ENCODE measurements at regions not wholly inside any gene's neighbourhood (a gene's known extent, or its start where the extent isn't known, plus 50 kb on each side); places are given as distances from the start of the nearest gene placed in this dataset.

DNA sequence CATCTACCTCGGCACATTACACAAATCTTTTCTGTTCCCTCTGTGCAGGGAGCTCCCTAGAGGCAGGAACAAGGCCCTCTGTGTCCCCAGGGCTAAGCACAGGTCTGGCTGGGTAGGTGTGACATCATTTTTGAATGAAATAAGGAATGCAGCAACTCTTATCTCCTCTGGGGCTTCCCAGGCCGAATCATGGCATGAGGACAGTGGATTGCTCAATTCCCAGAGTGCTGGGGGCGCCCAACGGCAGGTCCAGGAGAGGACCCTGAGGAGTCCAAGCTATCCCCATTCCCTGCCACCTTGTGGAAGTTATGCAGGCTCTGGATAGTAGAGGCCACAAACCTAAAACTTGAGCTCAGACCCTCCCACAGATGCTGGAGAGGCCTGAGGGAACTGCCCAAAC lies 158.0 kb upstream of the RAB6C start:
- Histone ChIP-seq H3K27me3 (ENCODE audit: control insufficient read depth, extremely low read depth, insufficient read depth, low read length) (no peaks in the 10 kb centered on the region), H3K9me3 (ENCODE audit: control insufficient read depth, low read depth, low read length) (no peaks in the 10 kb centered on the region), H3K27ac (ENCODE audit: control insufficient read depth, insufficient read depth, low read length) (no peak overlapping the region), H4K20me1 (ENCODE audit: control insufficient read depth, extremely low read depth, insufficient read depth, low read length) (no peaks in the 10 kb centered on the region), H3K9ac (ENCODE audit: control insufficient read depth, extremely low read depth, insufficient read depth, low read length) (no peak overlapping the region), H3K4me1 (ENCODE audit: control insufficient read depth, extremely low read depth, insufficient read depth, low read length) (no peaks in the 10 kb centered on the region), H3K79me2 (ENCODE audit: control insufficient read depth, insufficient read depth, low read length) (no peaks in the 10 kb centered on the region), H3K4me2 (ENCODE audit: control insufficient read depth, extremely low read depth, insufficient read depth, low read depth, low read length) (no peak overlapping the region), H3K4me3 (ENCODE audit: control insufficient read depth in 2 of 3, extremely low read depth in 1 of 3, insufficient read depth in 2 of 3, low read depth in 1 of 3, low read length in 3 of 3) (no peak overlapping the region), H3K36me3 (ENCODE audit: control insufficient read depth in 2 of 2, extremely low read depth in 1 of 2, insufficient read depth in 2 of 2, low read length in 2 of 2) (no peaks in the 10 kb centered on the region), H2AFZ (ENCODE audit: control insufficient read depth, low read length) (no peak overlapping the region), H3K9me1 (ENCODE audit: control insufficient read depth, extremely low read depth, insufficient read depth, low read length) (no peaks in the 10 kb centered on the region)
- dilution Hi-C loops (cut with MboI; ENCODE audit: extremely low pct_ligation_motif_present, low sequenced_read_pairs): no loop called here
- no peak for FAIRE-seq
- DNase-seq (ENCODE audit: low read depth, low spot score): no peak
- TF ChIP-seq, protein P1, sequence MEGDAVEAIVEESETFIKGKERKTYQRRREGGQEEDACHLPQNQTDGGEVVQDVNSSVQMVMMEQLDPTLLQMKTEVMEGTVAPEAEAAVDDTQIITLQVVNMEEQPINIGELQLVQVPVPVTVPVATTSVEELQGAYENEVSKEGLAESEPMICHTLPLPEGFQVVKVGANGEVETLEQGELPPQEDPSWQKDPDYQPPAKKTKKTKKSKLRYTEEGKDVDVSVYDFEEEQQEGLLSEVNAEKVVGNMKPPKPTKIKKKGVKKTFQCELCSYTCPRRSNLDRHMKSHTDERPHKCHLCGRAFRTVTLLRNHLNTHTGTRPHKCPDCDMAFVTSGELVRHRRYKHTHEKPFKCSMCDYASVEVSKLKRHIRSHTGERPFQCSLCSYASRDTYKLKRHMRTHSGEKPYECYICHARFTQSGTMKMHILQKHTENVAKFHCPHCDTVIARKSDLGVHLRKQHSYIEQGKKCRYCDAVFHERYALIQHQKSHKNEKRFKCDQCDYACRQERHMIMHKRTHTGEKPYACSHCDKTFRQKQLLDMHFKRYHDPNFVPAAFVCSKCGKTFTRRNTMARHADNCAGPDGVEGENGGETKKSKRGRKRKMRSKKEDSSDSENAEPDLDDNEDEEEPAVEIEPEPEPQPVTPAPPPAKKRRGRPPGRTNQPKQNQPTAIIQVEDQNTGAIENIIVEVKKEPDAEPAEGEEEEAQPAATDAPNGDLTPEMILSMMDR (optimal IDR thresholded peaks at IDR 0.05 in 1 of 3, IDR thresholded peaks at IDR 0.05 in 1 of 3, conservative IDR thresholded peaks at IDR 0.05 in 1 of 3; ENCODE audit: extremely low read depth in 1 of 3, insufficient read depth in 2 of 3, low read length in 3 of 3): no peak
- TF ChIP-seq EZH2 (IDR thresholded peaks at IDR 0.05; ENCODE audit: low read length): no peak

DNA sequence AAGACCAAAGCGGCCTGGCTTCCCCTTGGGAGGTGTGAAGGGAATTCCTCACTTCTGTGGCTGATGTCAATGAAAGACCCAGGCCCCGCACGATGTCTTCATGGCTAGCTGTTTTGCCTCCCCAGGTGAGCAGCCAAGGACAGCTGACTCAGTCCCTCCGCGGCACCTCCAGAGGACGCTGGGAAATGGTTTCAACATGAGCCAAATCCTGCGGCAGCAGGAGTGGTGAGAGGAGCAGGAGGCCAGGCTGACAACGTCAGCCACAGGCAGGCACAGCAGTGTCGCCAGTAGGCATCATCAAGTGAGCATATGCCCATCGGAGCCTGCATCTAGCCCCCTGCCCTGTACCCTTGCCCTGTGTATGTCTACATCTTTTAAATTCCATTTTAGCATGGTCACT lies 156.4 kb upstream of the RAB6C start:
- no peak for DNase-seq (ENCODE audit: low read depth, low spot score)
- Histone ChIP-seq H2AFZ (ENCODE audit: control insufficient read depth, low read length) (no peak overlapping the region), H3K4me3 (ENCODE audit: control insufficient read depth in 2 of 3, extremely low read depth in 1 of 3, insufficient read depth in 2 of 3, low read depth in 1 of 3, low read length in 3 of 3) (no peak overlapping the region), H3K27me3 (ENCODE audit: control insufficient read depth, extremely low read depth, insufficient read depth, low read length) (no peaks in the 10 kb centered on the region), H3K36me3 (ENCODE audit: control insufficient read depth in 2 of 2, extremely low read depth in 1 of 2, insufficient read depth in 2 of 2, low read length in 2 of 2) (no peaks in the 10 kb centered on the region), H3K9me1 (ENCODE audit: control insufficient read depth, extremely low read depth, insufficient read depth, low read length) (no peaks in the 10 kb centered on the region), H4K20me1 (ENCODE audit: control insufficient read depth, extremely low read depth, insufficient read depth, low read length) (no peaks in the 10 kb centered on the region), H3K27ac (ENCODE audit: control insufficient read depth, insufficient read depth, low read length) (no peak overlapping the region), H3K79me2 (ENCODE audit: control insufficient read depth, insufficient read depth, low read length) (no peaks in the 10 kb centered on the region), H3K9me3 (ENCODE audit: control insufficient read depth, low read depth, low read length) (no peaks in the 10 kb centered on the region), H3K4me1 (ENCODE audit: control insufficient read depth, extremely low read depth, insufficient read depth, low read length) (no peaks in the 10 kb centered on the region), H3K4me2 (ENCODE audit: control insufficient read depth, extremely low read depth, insufficient read depth, low read depth, low read length) (no peak overlapping the region), H3K9ac (ENCODE audit: control insufficient read depth, extremely low read depth, insufficient read depth, low read length) (no peak overlapping the region)
- dilution Hi-C loops (cut with MboI; ENCODE audit: extremely low pct_ligation_motif_present, low sequenced_read_pairs): no loop called here
- no peak for TF ChIP-seq EZH2 (IDR thresholded peaks at IDR 0.05; ENCODE audit: low read length)
- TF ChIP-seq, protein P1 (optimal IDR thresholded peaks at IDR 0.05 in 1 of 3, IDR thresholded peaks at IDR 0.05 in 1 of 3, conservative IDR thresholded peaks at IDR 0.05 in 1 of 3; ENCODE audit: extremely low read depth in 1 of 3, insufficient read depth in 2 of 3, low read length in 3 of 3): no peak
- FAIRE-seq: no peak
